Heart left ventricle (tissue), 13 donors: ENCODE measurements at regions not wholly inside any gene's neighbourhood (a gene's known extent, or its start where the extent isn't known, plus 50 kb on each side); places are given as distances from the start of the nearest gene placed in this dataset.

ENCODE experiments used
- CTCF ChIP-seq, 12 donors: fragments of 200-600 bp; sonication (generic) in 4 of 12; IDR thresholded peaks; one replicate each; pipeline versions ENCODE4 v1.5.0 to v1.8.0; 2018 to 2022; ENCODE audit warnings: antibody characterized with exemption in 12 of 12, mild to moderate bottlenecking in 5 of 12
- POLR2A ChIP-seq, 2 donors: fragments of 450-650 bp; IDR thresholded peaks; one replicate each; pipeline ENCODE4 v1.6.1; 2017; ENCODE audit warnings: antibody characterized with exemption in 2 of 2, mild to moderate bottlenecking in 2 of 2, moderate library complexity in 2 of 2
- donor health status: ischemic (EF 13 %, LVEDD 7.1; RV severe dilation, severe dysfunction).
- donor health status: DM: no; HTN: yes; CAD: no.
- donor health status: DM: no; HTN: no; CAD: no.
- donor health status: ischemic (EF 25% LVEDD 6.9; RV normal size, moderate dysfunction).
- donor health status: ischemic (EF 25% LVEDD 5.7; RV mildly dilated, moderate dysfunction).
- donor health status: ischemic (EF 35%, LVEDD 5.7; RV mildly dilated, moderate dysfunction).
- donor health status: nonischemic (EF 11% LVEDD 7.7; RV severe dilation, severe dysfunction).
- donor health status: DM: yes; HTN: yes; CAD: no.
- donor health status: PGD.
- donor health status: ischemic (EF 29% LVEDD 5.4; RV normal size, mild dysfunction).
- donor health status: nonischemic (EF 23%, LVEDD 6.1; RV moderate dilation, normal function).

GRCh38 chr3:72274493-72275330, 489.8 kb upstream of the PROK2 start:
- TF ChIP-seq CTCF (IDR thresholded peaks at IDR 0.05), result no peak
- TF ChIP-seq POLR2A (IDR thresholded peaks at IDR 0.05), result no peak
